K562 (cell line): ENCODE measurements at regions not wholly inside any gene's neighbourhood (a gene's known extent, or its start where the extent isn't known, plus 50 kb on each side); places are given as distances from the start of the nearest gene placed in this dataset.

Experiments
- CCAR2 ChIP-seq: fragments of 200-400 bp; formaldehyde crosslinking; IDR thresholded peaks from 2 replicates; pipeline ENCODE4 v1.6.1; 2017; ENCODE audit warnings: mild to moderate bottlenecking, low read depth, low read length
- CREM ChIP-seq: IDR thresholded peaks from 2 replicates; pipeline ENCODE4 v1.6.1; 2014; ENCODE audit warnings: antibody characterized with exemption, low read depth
- FIP1L1 ChIP-seq: fragments of 200-400 bp; formaldehyde crosslinking; IDR thresholded peaks from 2 replicates; pipeline ENCODE4 v1.6.1; 2018; ENCODE audit warnings: mild to moderate bottlenecking, low read depth, low read length; ENCODE audit not compliant: poor library complexity, severe bottlenecking
- MAFK ChIP-seq: IDR thresholded peaks from 2 replicates; pipeline ENCODE4 v1.6.1; 2011; ENCODE audit warnings: low read length, improper control_type of control experiment
- MAX ChIP-seq: sonication (generic); formaldehyde crosslinking; IDR thresholded peaks from 2 replicates; pipeline ENCODE4 v1.9.0; 2022; ENCODE audit warnings: mild to moderate bottlenecking, missing genetic modification reagents
- ZNF518B ChIP-seq: fragments of 250-450 bp; sonication (Bioruptor Pico); IDR thresholded peaks from 2 replicates; pipeline ENCODE4 v1.5.0; 2021; ENCODE audit warnings: mild to moderate bottlenecking, moderate library complexity

- TF ChIP-seq FIP1L1 = no peak
- TF ChIP-seq MAFK = no peak
- TF ChIP-seq CREM = no peak
- no peak for TF ChIP-seq CCAR2
- TF ChIP-seq MAX (CRISPR knock-in tag) = no peak
- no peak for TF ChIP-seq ZNF518B
Observed at GRCh38 chr4:30473225-30473624, 246.9 kb upstream of the PCDH7 start.
